MG63 (cell line): ENCODE measurements at regions not wholly inside any gene's neighbourhood (a gene's known extent, or its start where the extent isn't known, plus 50 kb on each side); places are given as distances from the start of the nearest gene placed in this dataset.
A peak's percentile ranks its signal among the peaks of the same experiment; 100 is the strongest.

Experiments
- DNase-seq: peaks from one replicate; pipeline ENCODE4 v3.0.0-alpha.2; 2020
- H3K27me3 ChIP-seq: fragments of 250-450 bp; sonication (Bioruptor Pico); 2 replicates; pipeline ENCODE4 v1.5.1; 2020; ENCODE audit warnings: mild to moderate bottlenecking, moderate library complexity
- H3K36me3 ChIP-seq: fragments of 250-450 bp; sonication (Bioruptor Pico); 2 replicates; pipeline ENCODE4 v1.5.1; 2020; ENCODE audit warnings: mild to moderate bottlenecking, moderate library complexity
- H3K4me3 ChIP-seq: fragments of 250-450 bp; sonication (Bioruptor Pico); 2 replicates; pipeline ENCODE4 v1.5.1; 2020; ENCODE audit warnings: mild to moderate bottlenecking, moderate library complexity
- H3K9me3 ChIP-seq: fragments of 250-450 bp; sonication (Bioruptor Pico); 2 replicates; pipeline ENCODE4 v1.5.1; 2020; ENCODE audit warnings: mild to moderate bottlenecking, moderate library complexity

DNA sequence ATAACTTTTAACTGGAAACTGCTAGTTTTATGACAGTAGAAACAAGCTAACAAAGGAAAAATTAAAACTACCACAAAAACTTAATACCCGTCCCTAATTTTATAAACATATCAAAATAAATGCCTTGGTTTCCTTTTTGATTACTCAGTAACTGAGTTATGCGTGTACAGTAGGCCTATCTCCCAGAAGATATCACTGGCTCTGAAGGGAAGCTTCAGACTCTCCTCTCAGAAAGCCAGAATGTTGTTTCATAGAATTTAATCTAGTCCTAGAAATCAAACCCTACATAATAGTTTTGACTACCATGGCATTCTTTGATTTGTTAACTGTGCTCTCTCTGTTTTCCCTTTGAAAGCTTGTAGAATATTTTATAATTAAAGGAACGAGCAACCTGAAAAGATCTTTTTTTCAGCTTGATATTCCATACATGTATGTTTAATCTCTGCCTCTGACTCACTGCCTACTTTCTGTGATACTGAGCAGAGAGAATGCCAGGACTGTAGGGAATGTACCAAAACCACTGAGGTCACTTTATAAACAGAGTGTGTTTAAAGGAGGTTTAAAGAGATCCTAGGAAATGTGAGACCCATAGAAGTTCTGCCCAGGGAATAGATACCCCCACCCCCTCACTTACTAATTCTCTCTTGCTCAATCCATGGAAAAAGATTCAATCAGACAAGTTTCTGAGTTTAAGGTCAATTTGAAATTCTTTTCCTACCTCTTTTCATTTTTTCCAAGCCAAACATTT, 311.5 kb downstream of the HDGFL1 start:
- Histone ChIP-seq H3K4me3 (peak overlapping the region; percentile 9; the same call in 1 of the 2 replicates), H3K27me3 (no peaks in the 10 kb centered on the region)

GRCh38 chr6:22882581-22882980, 313.2 kb downstream of the HDGFL1 start:
- H3K4me3 ChIP-seq: no peak overlapping the region
- no peaks in the 10 kb centered on the region for H3K27me3 ChIP-seq
- no peaks in the 10 kb centered on the region for H3K36me3 ChIP-seq
- H3K9me3 ChIP-seq: no peaks in the 10 kb centered on the region
- DNase-seq: no peak

More for the DNA sequence above, 311.5 kb downstream of the HDGFL1 start:
- H3K36me3 ChIP-seq: no peaks in the 10 kb centered on the region
- no peaks in the 10 kb centered on the region for H3K9me3 ChIP-seq
- peak; percentile 37 for DNase-seq

- H3K4me3 ChIP-seq: no peak overlapping the region
- DNase-seq: no peak
- H3K27me3 ChIP-seq: no peaks in the 10 kb centered on the region
- no peaks in the 10 kb centered on the region for H3K9me3 ChIP-seq
- no peaks in the 10 kb centered on the region for H3K36me3 ChIP-seq
Measured at GRCh38 chr6:22883061-22883717, 313.8 kb downstream of the HDGFL1 start.

- no peaks in the 10 kb centered on the region for H3K27me3 ChIP-seq
- no peaks in the 10 kb centered on the region for H3K36me3 ChIP-seq
- H3K4me3 ChIP-seq: no peak overlapping the region
- H3K9me3 ChIP-seq: no peaks in the 10 kb centered on the region
- DNase-seq: no peak
Measured at GRCh38 chr6:22884456-22884855, 315.1 kb downstream of the HDGFL1 start.

DNA sequence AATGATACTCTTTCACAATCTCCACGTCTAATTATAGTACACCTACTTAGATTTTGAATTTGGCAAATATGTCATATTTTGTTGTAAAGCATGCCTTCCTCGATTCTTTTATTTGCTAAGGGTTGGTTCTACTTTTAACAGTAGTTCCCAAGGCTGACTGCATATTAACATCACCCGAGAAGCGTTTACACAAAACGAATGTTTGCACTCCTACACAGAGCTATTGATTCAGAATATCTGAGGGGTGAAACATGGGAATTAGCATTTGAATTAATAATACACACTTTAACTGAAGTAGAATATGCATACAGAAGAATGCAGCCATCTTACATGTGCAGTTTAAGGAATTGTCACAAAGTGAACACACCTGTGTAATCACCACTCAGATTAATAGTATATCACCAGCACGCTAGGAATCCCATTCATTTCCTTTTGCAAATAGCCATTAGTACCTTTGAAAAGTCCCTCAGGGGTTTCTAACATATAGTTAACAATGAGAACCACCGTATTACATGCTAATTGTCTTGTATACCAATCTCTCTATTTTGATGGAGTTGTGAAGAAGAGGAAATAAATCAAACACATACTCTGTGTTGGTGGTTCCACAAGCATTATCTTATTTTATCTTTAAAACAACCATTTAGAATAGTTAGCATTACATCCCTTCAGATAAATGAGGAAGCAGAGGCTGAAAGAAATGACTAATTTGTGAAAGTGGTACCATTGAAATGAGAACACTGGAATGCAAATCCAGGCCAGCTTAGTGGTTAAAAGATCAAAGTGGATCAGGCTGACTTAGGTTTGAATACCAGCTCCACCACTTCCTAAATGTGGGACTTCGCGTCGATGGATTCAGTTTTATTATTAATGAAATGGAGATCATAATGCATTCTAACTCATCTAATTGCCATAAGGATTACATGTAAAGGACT, 317.6 kb downstream of the HDGFL1 start:
- H3K27me3 ChIP-seq: no peaks in the 10 kb centered on the region
- DNase-seq: no peak
- no peaks in the 10 kb centered on the region for H3K36me3 ChIP-seq
- H3K9me3 ChIP-seq: no peaks in the 10 kb centered on the region
- no peak overlapping the region for H3K4me3 ChIP-seq

DNA sequence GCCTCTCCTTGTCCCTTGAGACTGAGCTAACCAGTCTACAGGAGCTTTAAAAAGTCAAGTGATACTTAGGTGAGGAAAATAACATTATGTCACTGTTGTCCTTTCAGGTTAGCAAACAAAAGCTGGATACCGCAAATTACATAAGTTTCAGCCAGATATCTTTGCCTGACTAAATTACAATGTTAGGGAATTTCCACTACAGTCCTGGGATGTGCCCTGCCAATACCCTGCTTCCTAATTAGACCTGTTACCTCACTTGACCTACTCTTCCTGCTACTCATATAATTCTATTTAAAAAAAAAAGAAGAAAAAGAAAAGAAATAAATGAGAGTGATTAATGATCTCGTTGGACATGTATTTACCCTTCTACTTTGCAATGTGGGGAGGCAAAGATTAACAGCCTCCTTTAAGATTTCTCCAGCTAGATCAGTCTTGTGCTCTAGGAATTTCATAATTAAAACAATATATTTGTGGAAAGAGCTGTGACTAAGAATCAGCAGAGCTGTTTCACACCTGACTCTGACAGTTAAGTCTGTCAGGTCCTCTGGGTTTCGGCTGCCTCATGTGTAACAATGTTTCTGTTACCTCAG, 318.9 kb downstream of the HDGFL1 start:
- Histone ChIP-seq H3K4me3 (no peak overlapping the region), H3K36me3 (no peaks in the 10 kb centered on the region), H3K27me3 (no peaks in the 10 kb centered on the region), H3K9me3 (no peaks in the 10 kb centered on the region)
- no peak for DNase-seq

DNA sequence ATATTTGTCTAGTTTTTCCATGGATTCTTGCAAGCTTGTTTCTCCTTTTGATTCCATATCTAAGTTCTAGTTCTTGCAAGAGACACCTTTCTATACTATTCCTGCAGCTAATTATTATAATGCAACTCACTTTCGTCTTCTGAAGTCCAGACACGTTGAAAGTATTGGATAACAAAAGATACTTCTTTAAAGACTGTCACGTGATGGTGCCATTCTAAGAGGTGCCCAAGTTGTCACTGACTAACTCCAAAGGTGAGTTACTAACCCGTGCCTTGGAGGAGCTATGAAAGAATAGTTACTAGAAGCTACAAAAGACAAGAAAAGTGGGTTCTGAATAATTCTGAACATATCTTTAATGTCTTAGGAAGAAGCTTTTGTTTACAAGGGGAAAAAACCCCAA, 322.6 kb downstream of the HDGFL1 start:
- DNase-seq: no peak
- no peaks in the 10 kb centered on the region for H3K36me3 ChIP-seq
- no peaks in the 10 kb centered on the region for H3K27me3 ChIP-seq

DNA sequence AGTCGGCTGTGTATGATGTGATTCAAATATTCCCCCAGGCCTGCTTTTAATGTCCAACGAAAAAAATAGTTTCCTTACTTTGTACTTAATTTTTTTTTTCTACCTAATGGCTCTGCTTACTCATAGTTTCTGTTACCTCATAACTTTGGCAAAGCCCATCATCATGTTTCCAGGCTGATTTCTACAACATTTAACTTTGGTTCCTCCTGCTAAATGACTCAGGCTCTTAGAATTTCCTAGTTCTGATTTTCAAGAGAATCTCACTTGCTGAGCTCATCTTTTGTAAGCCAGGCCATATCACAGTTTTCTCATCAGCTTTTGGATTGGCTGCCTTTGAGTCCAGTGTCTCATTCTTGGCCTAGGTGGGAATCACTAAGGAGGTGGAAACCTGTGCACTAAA, 323.1 kb downstream of the HDGFL1 start:
- Histone ChIP-seq H3K4me3 (no peak overlapping the region), H3K36me3 (no peaks in the 10 kb centered on the region), H3K27me3 (no peaks in the 10 kb centered on the region), H3K9me3 (no peaks in the 10 kb centered on the region)
- DNase-seq: peak; percentile 8

More for the DNA sequence above, 322.6 kb downstream of the HDGFL1 start:
- Histone ChIP-seq H3K9me3 (no peaks in the 10 kb centered on the region), H3K4me3 (no peak overlapping the region)

- Histone ChIP-seq H3K4me3 (no peak overlapping the region), H3K9me3 (no peaks in the 10 kb centered on the region), H3K36me3 (no peaks in the 10 kb centered on the region), H3K27me3 (no peaks in the 10 kb centered on the region)
- DNase-seq: no peak
Measured at GRCh38 chr6:22896696-22897095, 327.3 kb downstream of the HDGFL1 start.

DNA sequence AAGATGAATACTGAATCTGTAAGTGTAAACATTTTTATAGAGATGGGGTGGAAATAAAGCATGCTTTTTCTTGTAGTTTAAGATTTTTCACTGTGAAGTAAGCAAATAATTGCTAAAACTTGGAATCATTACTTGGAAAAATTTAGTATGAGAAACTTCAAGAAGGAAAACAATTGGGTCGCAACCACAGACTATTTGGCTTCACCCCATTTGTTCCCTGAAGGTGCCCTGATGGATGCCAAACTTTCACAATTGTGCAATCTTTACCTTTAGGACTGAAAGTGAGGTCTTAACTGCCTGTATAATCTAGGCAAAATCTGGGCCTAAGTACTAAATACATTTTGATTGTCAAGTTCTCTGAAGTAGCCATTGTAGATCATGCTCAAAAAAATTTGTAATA, 330.1 kb downstream of the HDGFL1 start:
- Histone ChIP-seq H3K27me3 (no peaks in the 10 kb centered on the region), H3K4me3 (no peak overlapping the region), H3K36me3 (no peaks in the 10 kb centered on the region), H3K9me3 (no peaks in the 10 kb centered on the region)
- no peak for DNase-seq

- no peaks in the 10 kb centered on the region for H3K36me3 ChIP-seq
- no peak for DNase-seq
- no peak overlapping the region for H3K4me3 ChIP-seq
- H3K9me3 ChIP-seq: no peaks in the 10 kb centered on the region
- H3K27me3 ChIP-seq: no peaks in the 10 kb centered on the region
Measured at GRCh38 chr6:22903826-22904225, 334.5 kb downstream of the HDGFL1 start.

DNA sequence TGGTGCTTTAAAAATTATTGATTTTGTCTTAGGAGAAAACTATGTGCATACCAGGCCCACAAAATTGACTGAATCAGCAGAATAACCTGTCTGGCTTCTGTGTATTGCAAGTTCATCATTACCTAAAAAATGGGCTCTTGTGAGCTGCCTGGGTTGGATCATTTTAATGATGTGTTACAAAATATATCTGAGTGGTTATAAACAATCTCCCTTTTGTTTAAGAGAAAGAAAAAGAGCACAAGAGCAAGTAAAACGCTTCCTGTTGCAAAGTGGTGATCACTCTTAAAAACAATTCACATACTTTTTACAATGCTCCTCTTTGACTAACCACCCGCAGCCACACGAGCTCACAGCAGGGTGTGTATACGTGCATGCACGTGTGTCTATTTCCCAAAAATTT, 335.1 kb downstream of the HDGFL1 start:
- Histone ChIP-seq H3K36me3 (no peaks in the 10 kb centered on the region), H3K27me3 (no peaks in the 10 kb centered on the region), H3K4me3 (no peak overlapping the region), H3K9me3 (no peaks in the 10 kb centered on the region)
- DNase-seq: no peak

DNA sequence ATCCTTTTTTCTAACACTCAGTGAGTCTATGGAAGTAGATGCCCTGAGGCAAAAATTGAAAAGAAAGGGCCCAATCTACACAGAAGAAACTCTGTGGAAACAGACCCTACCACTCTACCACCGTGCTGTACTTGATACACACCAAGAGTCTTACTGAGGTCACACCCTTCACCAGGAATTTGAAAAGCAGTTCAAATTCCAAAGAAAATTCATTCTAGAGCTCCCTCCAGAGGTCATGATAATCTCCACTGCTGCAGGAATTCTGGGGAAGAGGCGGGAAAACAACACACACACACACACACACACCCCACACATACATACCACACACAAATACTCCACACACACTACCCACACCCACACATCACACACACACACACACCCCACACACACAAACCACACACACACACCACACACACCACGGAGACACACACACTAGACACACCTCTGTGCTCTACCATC, 336.8 kb downstream of the HDGFL1 start:
- Histone ChIP-seq H3K4me3 (no peak overlapping the region), H3K27me3 (no peaks in the 10 kb centered on the region), H3K9me3 (no peaks in the 10 kb centered on the region), H3K36me3 (no peaks in the 10 kb centered on the region)
- DNase-seq: no peak

DNA sequence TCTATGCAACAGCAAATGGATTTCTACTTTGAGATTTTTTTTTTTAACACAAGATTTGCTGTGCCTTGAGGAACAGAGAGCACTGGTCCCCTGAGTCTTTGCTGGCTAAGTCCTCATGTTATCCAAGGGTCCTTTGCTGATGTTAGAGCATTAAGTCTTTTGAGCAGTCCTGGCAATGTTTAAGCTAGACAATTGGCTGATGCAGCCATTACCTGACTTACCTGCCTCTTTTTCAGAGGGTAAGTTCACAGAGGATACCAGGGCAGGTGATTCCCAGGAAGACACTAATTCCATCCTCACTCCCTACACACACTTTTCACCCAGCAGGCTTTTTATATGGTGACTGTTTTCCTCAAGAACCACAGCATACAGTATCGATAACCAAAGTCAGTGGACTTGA, 337.7 kb downstream of the HDGFL1 start:
- no peak for DNase-seq
- H3K36me3 ChIP-seq: no peaks in the 10 kb centered on the region
- H3K27me3 ChIP-seq: no peaks in the 10 kb centered on the region
- H3K4me3 ChIP-seq: no peak overlapping the region
- no peaks in the 10 kb centered on the region for H3K9me3 ChIP-seq

DNA sequence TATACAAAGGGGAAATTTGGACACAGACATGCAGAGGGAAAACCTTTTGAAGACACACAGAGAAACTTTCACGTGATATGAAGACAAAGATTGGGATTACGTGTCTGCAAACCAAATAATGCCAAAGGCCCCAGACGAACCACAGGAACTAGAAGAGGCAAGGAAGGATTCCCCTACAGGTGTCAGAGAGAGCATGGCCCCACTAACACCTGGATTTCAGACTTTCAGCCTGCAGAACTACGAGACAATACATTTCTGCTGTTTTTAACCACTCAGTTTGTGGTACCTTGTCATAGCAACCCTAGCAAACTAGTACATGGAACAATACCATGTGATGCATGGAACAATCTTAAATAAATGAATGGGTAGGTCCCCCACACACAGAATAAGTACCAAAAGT, 341.0 kb downstream of the HDGFL1 start:
- Histone ChIP-seq H3K27me3 (no peaks in the 10 kb centered on the region), H3K4me3 (no peak overlapping the region), H3K9me3 (no peaks in the 10 kb centered on the region), H3K36me3 (no peaks in the 10 kb centered on the region)
- no peak for DNase-seq

DNA sequence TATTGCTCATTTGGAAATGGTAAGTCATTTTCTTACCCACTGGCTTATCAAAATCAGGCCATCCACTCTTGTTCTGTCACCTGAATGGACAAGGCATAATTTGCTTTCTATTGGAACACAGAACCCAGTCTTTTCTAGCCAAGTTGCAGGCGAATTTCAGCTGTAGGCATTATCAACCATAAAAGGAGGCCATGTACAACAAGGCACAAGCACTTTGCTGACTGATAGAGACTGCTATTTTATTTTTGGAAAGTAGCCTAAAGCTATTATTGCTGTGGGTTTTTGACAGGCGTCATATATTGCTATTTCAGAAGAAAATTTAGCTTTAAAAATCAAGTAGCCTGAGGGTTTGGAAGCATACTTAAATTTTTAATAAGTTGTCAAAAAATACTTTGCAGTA, 344.2 kb downstream of the HDGFL1 start:
- Histone ChIP-seq H3K4me3 (no peak overlapping the region), H3K36me3 (no peaks in the 10 kb centered on the region), H3K9me3 (no peaks in the 10 kb centered on the region), H3K27me3 (no peaks in the 10 kb centered on the region)
- DNase-seq: no peak

DNA sequence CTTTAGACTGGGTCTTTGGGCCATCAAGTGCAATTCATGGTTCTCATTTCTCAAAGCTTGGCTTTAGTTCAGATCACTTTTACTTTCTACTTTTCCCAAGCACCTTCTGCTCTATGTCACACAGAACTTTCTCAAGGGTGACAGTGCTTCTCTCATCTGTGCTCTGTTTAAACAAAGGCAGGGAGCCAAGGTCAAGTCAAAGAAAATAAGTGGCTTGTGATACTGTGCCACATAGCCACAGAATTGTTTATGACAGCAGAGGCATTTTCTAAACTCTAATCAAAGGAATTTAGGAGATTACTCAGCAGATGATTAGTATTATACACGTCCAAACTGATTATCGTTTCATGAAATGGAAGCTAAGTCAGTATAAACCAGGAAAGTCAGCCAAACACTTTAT, 348.0 kb downstream of the HDGFL1 start:
- DNase-seq: no peak
- no peak overlapping the region for H3K4me3 ChIP-seq
- H3K36me3 ChIP-seq: no peaks in the 10 kb centered on the region
- no peaks in the 10 kb centered on the region for H3K9me3 ChIP-seq
- no peaks in the 10 kb centered on the region for H3K27me3 ChIP-seq
